Left hindlimb (tissue), 1 donor: ENCODE measurements at regions not wholly inside any gene's neighbourhood (a gene's known extent, or its start where the extent isn't known, plus 50 kb on each side); places are given as distances from the start of the nearest gene placed in this dataset.

Experiments used
- DNase-seq: peaks from one replicate; pipeline ENCODE4 v3.0.0-alpha.2; 2018

- no peak for DNase-seq
Observed at GRCh38 chr10:113293167-113293566, 259.7 kb upstream of the HABP2 start.

GRCh38 chr10:113294868-113295267 is 258.0 kb upstream of the HABP2 start:
- DNase-seq = no peak

GRCh38 chr10:113297226-113297625 is 255.6 kb upstream of the HABP2 start:
- DNase-seq = no peak

- DNase-seq = no peak
Observed at GRCh38 chr10:113298616-113299015, 254.2 kb upstream of the HABP2 start.

- DNase-seq = no peak
Observed at GRCh38 chr10:113300201-113300600, 252.7 kb upstream of the HABP2 start.

- no peak for DNase-seq
Observed at GRCh38 chr10:113300617-113301016, 252.2 kb upstream of the HABP2 start.

GRCh38 chr10:113301342-113301984 is 251.4 kb upstream of the HABP2 start:
- DNase-seq = no peak

- no peak for DNase-seq
Observed at GRCh38 chr10:113302062-113302461, 250.8 kb upstream of the HABP2 start.

- no peak for DNase-seq
Observed at GRCh38 chr10:113303544-113304146, 249.2 kb upstream of the HABP2 start.

- DNase-seq = no peak
Observed at GRCh38 chr10:113304726-113305125, 248.1 kb upstream of the HABP2 start.

- no peak for DNase-seq
Observed at GRCh38 chr10:113305871-113306270, 247.0 kb upstream of the HABP2 start.

GRCh38 chr10:113309791-113310190 is 243.1 kb upstream of the HABP2 start:
- no peak for DNase-seq

- no peak for DNase-seq
Observed at GRCh38 chr10:113310347-113310746, 242.5 kb upstream of the HABP2 start.

GRCh38 chr10:113313048-113313602 is 239.7 kb upstream of the HABP2 start:
- no peak for DNase-seq

GRCh38 chr10:113313722-113314121 is 239.1 kb upstream of the HABP2 start:
- DNase-seq = no peak

GRCh38 chr10:113316506-113316905 is 236.3 kb upstream of the HABP2 start:
- no peak for DNase-seq

GRCh38 chr10:113317489-113317888 is 235.4 kb upstream of the HABP2 start:
- no peak for DNase-seq

- DNase-seq = no peak
Observed at GRCh38 chr10:113319479-113319878, 233.4 kb upstream of the HABP2 start.

GRCh38 chr10:113320211-113320610 is 232.6 kb upstream of the HABP2 start:
- DNase-seq = no peak

GRCh38 chr10:113320987-113321386 is 231.9 kb upstream of the HABP2 start:
- DNase-seq = no peak

GRCh38 chr10:113322843-113323242 is 230.0 kb upstream of the HABP2 start:
- DNase-seq = no peak

- DNase-seq = no peak
Observed at GRCh38 chr10:113323985-113324384, 228.9 kb upstream of the HABP2 start.

- DNase-seq = no peak
Observed at GRCh38 chr10:113326160-113327111, 226.4 kb upstream of the HABP2 start.
